HCEC 1CT (cell line): ENCODE measurements at regions not wholly inside any gene's neighbourhood (a gene's known extent, or its start where the extent isn't known, plus 50 kb on each side); places are given as distances from the start of the nearest gene placed in this dataset.
"Not testable (repeated sequence)": the region's sequence is repeated elsewhere in the genome, so short reads cannot be mapped to it uniquely, and the experiment has no call there.

Source experiments
- DNase-seq: peaks from one replicate; pipeline ENCODE4 v3.0.0-alpha.2; 2017

GRCh38 chr2:61620244-61621159 is 82.3 kb upstream of the XPO1 start:
- DNase-seq, result peak; percentile 69

- DNase-seq, result no peak
Observed at GRCh38 chr2:61619561-61619960, 81.4 kb upstream of the XPO1 start.

- DNase-seq, result no peak
Observed at GRCh38 chr2:61617610-61618009, 79.5 kb upstream of the XPO1 start.

GRCh38 chr2:61605245-61605644 is 67.1 kb upstream of the XPO1 start:
- no peak for DNase-seq

GRCh38 chr2:61604433-61604832 is 66.3 kb upstream of the XPO1 start:
- no peak for DNase-seq

- DNase-seq, result peak; percentile 9
Observed at GRCh38 chr2:61598515-61599156, 60.5 kb upstream of the XPO1 start.

GRCh38 chr2:61597300-61598289 is 59.4 kb upstream of the XPO1 start:
- no peak for DNase-seq

GRCh38 chr2:61594201-61594600 is 56.0 kb upstream of the XPO1 start:
- DNase-seq, result not testable (repeated sequence)

GRCh38 chr2:61593648-61594047 is 55.5 kb upstream of the XPO1 start:
- not testable (repeated sequence) for DNase-seq

GRCh38 chr2:61590214-61590613 is 52.1 kb upstream of the XPO1 start:
- no peak for DNase-seq

GRCh38 chr2:61588566-61588965 is 50.4 kb upstream of the XPO1 start:
- no peak for DNase-seq
